Cardiac muscle cell (in vitro differentiated cells and primary cell): ENCODE measurements at regions not wholly inside any gene's neighbourhood (a gene's known extent, or its start where the extent isn't known, plus 50 kb on each side); places are given as distances from the start of the nearest gene placed in this dataset.

Source experiments
- DNase-seq, 2 donors: peaks; one replicate each; pipeline versions ENCODE4 v3.0.0 to v3.0.0-alpha.2; 2010 to 2017; ENCODE audit warnings: low read depth in 1 of 2, low spot score in 1 of 2
- H3K27ac ChIP-seq: fragments of 200-600 bp; sonication (generic); 2 replicates; pipeline ENCODE4 v1.5.1; 2016
- H3K27me3 ChIP-seq: fragments of 200-600 bp; sonication (generic); 2 replicates; pipeline ENCODE4 v1.6.0; 2016; ENCODE audit warnings: control low read depth
- H3K36me3 ChIP-seq: fragments of 200-600 bp; sonication (generic); 2 replicates; pipeline ENCODE4 v1.5.1; 2016; ENCODE audit warnings: control low read depth
- H3K4me1 ChIP-seq: fragments of 200-600 bp; sonication (generic); 2 replicates; pipeline ENCODE4 v1.8.1; 2017; ENCODE audit warnings: low read depth, mild to moderate bottlenecking, mixed run types
- H3K4me3 ChIP-seq: fragments of 200-600 bp; sonication (generic); 2 replicates; pipeline ENCODE4 v1.5.1; 2016; ENCODE audit warnings: mild to moderate bottlenecking
- H3K9me3 ChIP-seq: fragments of 200-600 bp; sonication (generic); 2 replicates; pipeline ENCODE4 v1.5.1; 2017; ENCODE audit warnings: low read depth, mild to moderate bottlenecking, control low read depth
- TF ChIP-seq, protein P1 (sequence below): IDR thresholded peaks from 2 replicates; pipeline ENCODE4 v1.5.1; 2012; ENCODE audit warnings: low read depth, mild to moderate bottlenecking, low read length

DNA sequence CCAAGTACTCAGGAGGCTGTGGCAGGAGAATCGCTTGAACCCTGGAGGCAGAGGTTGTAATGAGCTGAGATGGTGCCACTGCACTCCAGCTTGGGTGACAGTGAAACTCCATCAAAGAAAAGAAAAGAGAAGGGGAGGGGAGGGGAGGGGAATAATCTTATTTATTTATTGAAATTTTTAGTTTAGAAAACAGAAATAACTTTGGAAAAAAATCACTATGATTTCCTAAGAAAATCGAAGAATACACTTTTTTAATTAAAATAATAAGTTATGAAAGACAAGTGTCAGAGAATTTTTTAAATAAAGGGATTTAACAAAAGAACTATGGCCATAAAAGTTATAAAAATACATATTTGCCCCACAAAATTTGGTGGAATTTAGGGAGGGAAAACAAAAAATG is 836.9 kb upstream of the HS3ST1 start:
- no peaks in the 10 kb centered on the region for H3K4me1 ChIP-seq
- DNase-seq, result no peak
- no peaks in the 10 kb centered on the region for H3K9me3 ChIP-seq
- TF ChIP-seq, protein P1, sequence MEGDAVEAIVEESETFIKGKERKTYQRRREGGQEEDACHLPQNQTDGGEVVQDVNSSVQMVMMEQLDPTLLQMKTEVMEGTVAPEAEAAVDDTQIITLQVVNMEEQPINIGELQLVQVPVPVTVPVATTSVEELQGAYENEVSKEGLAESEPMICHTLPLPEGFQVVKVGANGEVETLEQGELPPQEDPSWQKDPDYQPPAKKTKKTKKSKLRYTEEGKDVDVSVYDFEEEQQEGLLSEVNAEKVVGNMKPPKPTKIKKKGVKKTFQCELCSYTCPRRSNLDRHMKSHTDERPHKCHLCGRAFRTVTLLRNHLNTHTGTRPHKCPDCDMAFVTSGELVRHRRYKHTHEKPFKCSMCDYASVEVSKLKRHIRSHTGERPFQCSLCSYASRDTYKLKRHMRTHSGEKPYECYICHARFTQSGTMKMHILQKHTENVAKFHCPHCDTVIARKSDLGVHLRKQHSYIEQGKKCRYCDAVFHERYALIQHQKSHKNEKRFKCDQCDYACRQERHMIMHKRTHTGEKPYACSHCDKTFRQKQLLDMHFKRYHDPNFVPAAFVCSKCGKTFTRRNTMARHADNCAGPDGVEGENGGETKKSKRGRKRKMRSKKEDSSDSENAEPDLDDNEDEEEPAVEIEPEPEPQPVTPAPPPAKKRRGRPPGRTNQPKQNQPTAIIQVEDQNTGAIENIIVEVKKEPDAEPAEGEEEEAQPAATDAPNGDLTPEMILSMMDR, result no peak
- H3K4me3 ChIP-seq, result no peak overlapping the region
- no peak overlapping the region for H3K27ac ChIP-seq
- no peaks in the 10 kb centered on the region for H3K36me3 ChIP-seq
- H3K27me3 ChIP-seq, result peaks cover 5% of the 10 kb centered on the region

DNA sequence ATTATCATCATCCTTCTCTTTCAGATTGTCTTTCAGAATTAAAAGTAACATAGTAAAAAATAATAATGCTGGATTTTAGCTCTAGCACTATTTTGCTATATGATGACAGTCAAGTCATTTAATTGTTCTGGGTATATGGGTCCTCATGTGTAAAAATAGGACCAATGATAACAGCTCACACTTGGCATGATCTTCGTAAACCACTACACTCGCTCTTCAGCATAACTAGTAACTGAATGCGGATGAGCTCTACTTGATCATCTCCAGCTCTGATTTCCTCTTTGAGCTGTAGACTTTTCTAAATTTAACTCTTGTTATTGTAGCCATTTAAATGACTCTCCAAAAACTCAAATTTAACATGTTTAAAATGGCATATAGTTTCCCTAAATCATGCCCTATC is 831.8 kb upstream of the HS3ST1 start:
- H3K27ac ChIP-seq, result no peak overlapping the region
- H3K27me3 ChIP-seq, result peaks cover 5% of the 10 kb centered on the region
- TF ChIP-seq, protein P1, result no peak
- H3K9me3 ChIP-seq, result no peaks in the 10 kb centered on the region
- H3K36me3 ChIP-seq, result no peaks in the 10 kb centered on the region
- no peak overlapping the region for H3K4me3 ChIP-seq
- DNase-seq, result no peak
- H3K4me1 ChIP-seq, result peaks cover 5% of the 10 kb centered on the region

GRCh38 chr4:12244973-12245372 is 816.3 kb upstream of the HS3ST1 start:
- TF ChIP-seq, protein P1, result no peak
- H3K36me3 ChIP-seq, result no peaks in the 10 kb centered on the region
- peak in 1 of 2 donors; percentile 50 for DNase-seq
- peaks cover 19% of the 10 kb centered on the region for H3K4me1 ChIP-seq
- no peaks in the 10 kb centered on the region for H3K9me3 ChIP-seq
- peaks cover 2% of the 10 kb centered on the region for H3K27me3 ChIP-seq
- H3K4me3 ChIP-seq, result no peak overlapping the region
- H3K27ac ChIP-seq, result no peak overlapping the region

- peak in 1 of 2 donors; percentile 59 for DNase-seq
- peaks cover 20% of the 10 kb centered on the region for H3K4me1 ChIP-seq
- H3K36me3 ChIP-seq, result no peaks in the 10 kb centered on the region
- H3K9me3 ChIP-seq, result no peaks in the 10 kb centered on the region
- H3K4me3 ChIP-seq, result no peak overlapping the region
- H3K27ac ChIP-seq, result no peak overlapping the region
- H3K27me3 ChIP-seq, result no peaks in the 10 kb centered on the region
- TF ChIP-seq, protein P1, result no peak
Observed at GRCh38 chr4:12242354-12242753, 813.7 kb upstream of the HS3ST1 start.

- TF ChIP-seq, protein P1, result no peak
- DNase-seq, result peak in 1 of 2 donors; percentile 44
- no peaks in the 10 kb centered on the region for H3K36me3 ChIP-seq
- H3K27ac ChIP-seq, result no peak overlapping the region
- peaks cover 20% of the 10 kb centered on the region for H3K4me1 ChIP-seq
- H3K27me3 ChIP-seq, result peaks cover 3% of the 10 kb centered on the region
- no peaks in the 10 kb centered on the region for H3K9me3 ChIP-seq
- H3K4me3 ChIP-seq, result no peak overlapping the region
Observed at GRCh38 chr4:12239897-12240636, 811.4 kb upstream of the HS3ST1 start.
